Spleen (tissue), 11 donors: ENCODE measurements at regions not wholly inside any gene's neighbourhood (a gene's known extent, or its start where the extent isn't known, plus 50 kb on each side); places are given as distances from the start of the nearest gene placed in this dataset.
A peak's percentile ranks its signal among the peaks of the same experiment; 100 is the strongest.

Experiments
- DNase-seq: peaks from one replicate; pipeline ENCODE4 v3.0.0-alpha.2; 2020
- H3K27ac ChIP-seq, 8 donors: fragments of 200-600 bp; sonication (generic) in 7 of 8; 1 replicate in 4 of 8; 2 replicates in 4 of 8; pipeline versions ENCODE4 v1.5.0 to v1.8.0; 2016 to 2021; ENCODE audit warnings: inconsistent platforms in 4 of 8, mild to moderate bottlenecking in 4 of 8, moderate library complexity in 1 of 8
- H3K27me3 ChIP-seq, 7 donors: fragments of 200-600 bp; sonication (generic) in 6 of 7; replicated peaks in 1 of 7; 1 replicate in 4 of 7; 2 replicates in 3 of 7; pipeline versions ENCODE4 v1.5.0 to v1.8.0; 2016 to 2021; ENCODE audit warnings: inconsistent platforms in 3 of 7, mild to moderate bottlenecking in 1 of 7
- H3K36me3 ChIP-seq, 6 donors: fragments of 200-600 bp; sonication (generic) in 5 of 6; 1 replicate in 4 of 6; 2 replicates in 2 of 6; pipeline versions ENCODE4 v1.5.0 to v1.8.0; 2016 to 2021; ENCODE audit warnings: inconsistent platforms in 2 of 6
- H3K4me1 ChIP-seq, 6 donors: fragments of 200-600 bp; sonication (generic) in 5 of 6; 1 replicate in 3 of 6; 2 replicates in 3 of 6; pipeline versions ENCODE4 v1.5.0 to v1.8.0; 2016 to 2021; ENCODE audit warnings: inconsistent platforms in 3 of 6
- H3K4me3 ChIP-seq, 8 donors: fragments of 200-600 bp; sonication (generic) in 7 of 8; 1 replicate in 4 of 8; 2 replicates in 4 of 8; pipeline versions ENCODE4 v1.5.0 to v1.8.0; 2016 to 2021; ENCODE audit warnings: inconsistent platforms in 4 of 8, mild to moderate bottlenecking in 4 of 8, moderate library complexity in 2 of 8
- H3K9me3 ChIP-seq, 8 donors: fragments of 200-600 bp; sonication (generic) in 7 of 8; 1 replicate in 4 of 8; 2 replicates in 4 of 8; pipeline versions ENCODE4 v1.5.0 to v1.8.0; 2016 to 2021; ENCODE audit warnings: inconsistent platforms in 4 of 8
- POLR2A ChIP-seq, 3 donors: fragments of 450-650 bp; IDR thresholded peaks; one replicate each; pipeline ENCODE4 v1.5.1; 2017; ENCODE audit warnings: antibody characterized with exemption in 3 of 3, mild to moderate bottlenecking in 1 of 3
- POLR2AphosphoS5 ChIP-seq, 3 donors: sonication (generic); formaldehyde crosslinking; IDR thresholded peaks; one replicate each; pipeline ENCODE4 v1.5.1; 2017; ENCODE audit warnings: antibody characterized with exemption in 3 of 3
- WGBS, 5 donors: extraction: QIAGEN DNeasy Blood & Tissue Kit in 3 of 5; methylation state at CpG; one replicate each; pipeline versions ENCODE4 v1.1.5 to v1.1.7; 2013 to 2018; 5-methylcytosine and 5-hydroxymethylcytosine counted together
- intact Hi-C: fragments of 100-400 bp; cut with DNase I; formaldehyde crosslinking; loops from one replicate; pipeline ENCODE4 v1.15.0; 2023; ENCODE audit warnings: low total_unique reads
- TF ChIP-seq, protein P1 (sequence below), 11 experiments: fragments of 200-600 bp in 7 of 11; fragments of 450-650 bp in 4 of 11; sonication (generic) in 4 of 11; IDR thresholded peaks in 8 of 11; conservative IDR thresholded peaks in 3 of 11; 1 replicate in 7 of 11; 2 replicates in 4 of 11; pipeline versions ENCODE4 v1.4.0 to v1.8.0; 2016 to 2021; ENCODE audit warnings: antibody characterized with exemption in 11 of 11, inconsistent platforms in 4 of 11, mild to moderate bottlenecking in 1 of 11
- donor health status: healthy with polysubstance abuse.
- donor health status: DM: no; HTN: no; CAD: no; lungs with moderate emphysema.
- donor health status: DM: no; HTN: no; CAD: no.
- donor health status: Bipolar disorder and iron deficiency.
- donor health status: healthy.
- donor health status: DM: no; HTN: no; CAD: no.
- donor health status: DM: yes; HTN: yes; CAD: no.

DNA sequence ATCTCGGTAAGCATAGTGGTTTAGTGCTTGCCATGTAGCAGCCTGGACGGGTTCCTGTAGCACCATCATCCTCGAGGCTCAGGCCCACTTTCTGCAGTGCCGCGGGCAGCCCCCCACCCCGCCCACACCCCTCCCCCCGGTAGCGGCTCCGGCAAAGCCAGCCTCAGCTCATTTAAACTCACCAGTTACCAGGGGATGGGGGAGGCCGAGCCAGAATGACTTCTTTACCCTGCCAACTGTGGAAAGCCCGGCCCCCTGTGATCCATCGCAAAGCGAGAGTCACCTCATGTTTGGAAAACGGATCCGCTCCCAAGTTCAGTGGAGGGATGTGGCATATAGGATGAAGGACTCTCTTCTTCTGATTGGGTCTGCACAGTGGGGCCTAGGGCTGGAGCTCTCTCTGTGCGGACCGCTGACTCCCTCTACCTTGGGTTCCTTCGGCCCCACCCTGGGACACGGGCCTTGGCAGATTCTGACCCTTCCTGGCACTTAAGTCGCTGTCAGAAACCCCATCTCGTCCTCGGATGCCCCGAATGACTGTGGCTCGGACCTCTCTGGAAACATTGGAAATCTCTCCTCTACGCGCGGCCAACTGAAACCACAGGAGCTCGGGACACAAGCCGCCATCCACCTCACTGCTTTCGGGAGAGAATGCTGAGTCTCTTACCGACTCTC is 337.8 kb upstream of the DEFB115 start:
- Histone ChIP-seq H3K4me1 (no peaks in the 10 kb centered on the region), H3K36me3 (no peaks in the 10 kb centered on the region), H3K27ac (no peak overlapping the region), H3K9me3 (peaks cover 0 to 58% (median 33%) of the 10 kb centered on the region in 8 donors), H3K27me3 (peaks cover 0 to 13% (median 0%) of the 10 kb centered on the region in 7 donors), H3K4me3 (no peak overlapping the region)
- no peak for TF ChIP-seq POLR2A (IDR thresholded peaks at IDR 0.05)
- TF ChIP-seq, protein P1, sequence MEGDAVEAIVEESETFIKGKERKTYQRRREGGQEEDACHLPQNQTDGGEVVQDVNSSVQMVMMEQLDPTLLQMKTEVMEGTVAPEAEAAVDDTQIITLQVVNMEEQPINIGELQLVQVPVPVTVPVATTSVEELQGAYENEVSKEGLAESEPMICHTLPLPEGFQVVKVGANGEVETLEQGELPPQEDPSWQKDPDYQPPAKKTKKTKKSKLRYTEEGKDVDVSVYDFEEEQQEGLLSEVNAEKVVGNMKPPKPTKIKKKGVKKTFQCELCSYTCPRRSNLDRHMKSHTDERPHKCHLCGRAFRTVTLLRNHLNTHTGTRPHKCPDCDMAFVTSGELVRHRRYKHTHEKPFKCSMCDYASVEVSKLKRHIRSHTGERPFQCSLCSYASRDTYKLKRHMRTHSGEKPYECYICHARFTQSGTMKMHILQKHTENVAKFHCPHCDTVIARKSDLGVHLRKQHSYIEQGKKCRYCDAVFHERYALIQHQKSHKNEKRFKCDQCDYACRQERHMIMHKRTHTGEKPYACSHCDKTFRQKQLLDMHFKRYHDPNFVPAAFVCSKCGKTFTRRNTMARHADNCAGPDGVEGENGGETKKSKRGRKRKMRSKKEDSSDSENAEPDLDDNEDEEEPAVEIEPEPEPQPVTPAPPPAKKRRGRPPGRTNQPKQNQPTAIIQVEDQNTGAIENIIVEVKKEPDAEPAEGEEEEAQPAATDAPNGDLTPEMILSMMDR (IDR thresholded peaks at IDR 0.05 in 8 of 11, conservative IDR thresholded peaks at IDR 0.05 in 3 of 11): no peak
- no peak for TF ChIP-seq POLR2AphosphoS5 (IDR thresholded peaks at IDR 0.05)
- 86 to 92% (median 90%) methylated on average over 25 to 31 of the region's 31 CpGs for WGBS, 5 donors
- peak; percentile 17 for DNase-seq
- intact Hi-C loops: no loop called here

DNA sequence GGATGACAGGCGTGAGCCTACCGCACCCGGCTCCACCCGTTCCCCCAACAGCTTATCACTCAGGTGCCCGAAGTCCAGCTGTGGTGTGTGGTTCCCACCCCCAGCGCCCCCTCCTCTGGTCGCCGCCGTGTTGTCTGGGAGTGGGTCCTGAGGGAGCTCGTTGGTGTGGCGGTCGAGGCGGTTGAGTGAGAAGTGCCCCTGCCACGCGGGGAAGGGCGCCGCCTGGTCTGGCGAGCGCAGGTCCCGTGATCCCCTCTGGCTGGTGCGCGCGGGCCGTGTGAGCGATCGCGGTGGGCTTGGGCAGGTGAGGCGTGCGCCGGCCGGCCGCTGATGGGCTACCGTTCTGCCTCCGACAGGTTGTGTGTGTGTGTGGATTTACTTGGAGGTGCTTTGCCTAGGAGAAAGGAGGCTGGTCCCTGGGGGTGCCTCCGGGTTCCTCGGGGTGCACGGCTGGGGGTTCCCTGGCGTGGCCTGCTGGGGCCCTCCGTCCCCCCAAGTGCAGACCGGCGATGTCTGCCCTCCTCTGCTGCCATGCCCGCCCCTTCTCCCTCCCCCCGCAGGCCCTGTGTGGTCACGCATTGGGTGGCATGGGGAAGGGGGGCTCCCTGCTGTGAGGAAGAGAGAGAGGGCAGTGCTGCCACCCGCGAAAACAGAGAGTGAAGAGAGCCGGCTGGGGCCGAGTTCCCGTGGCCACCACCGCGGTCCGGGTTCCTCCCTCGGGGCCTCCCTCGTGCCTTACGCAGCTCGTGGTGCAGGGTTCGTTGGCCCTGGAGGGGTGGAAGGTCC is 336.0 kb upstream of the DEFB115 start:
- TF ChIP-seq POLR2AphosphoS5 (IDR thresholded peaks at IDR 0.05): no peak
- no peak overlapping the region for H3K27ac ChIP-seq
- H3K9me3 ChIP-seq: peaks cover 0 to 73% (median 51%) of the 10 kb centered on the region in 8 donors
- 80 to 89% (median 88%) methylated on average over 53 to 57 of the region's 57 CpGs for WGBS, 5 donors
- H3K4me3 ChIP-seq: no peak overlapping the region
- peaks cover 0 to 13% (median 0%) of the 10 kb centered on the region in 7 donors for H3K27me3 ChIP-seq
- no peaks in the 10 kb centered on the region for H3K36me3 ChIP-seq
- peak; percentile 49 for DNase-seq
- intact Hi-C loops: no loop called here
- H3K4me1 ChIP-seq: no peaks in the 10 kb centered on the region

DNA sequence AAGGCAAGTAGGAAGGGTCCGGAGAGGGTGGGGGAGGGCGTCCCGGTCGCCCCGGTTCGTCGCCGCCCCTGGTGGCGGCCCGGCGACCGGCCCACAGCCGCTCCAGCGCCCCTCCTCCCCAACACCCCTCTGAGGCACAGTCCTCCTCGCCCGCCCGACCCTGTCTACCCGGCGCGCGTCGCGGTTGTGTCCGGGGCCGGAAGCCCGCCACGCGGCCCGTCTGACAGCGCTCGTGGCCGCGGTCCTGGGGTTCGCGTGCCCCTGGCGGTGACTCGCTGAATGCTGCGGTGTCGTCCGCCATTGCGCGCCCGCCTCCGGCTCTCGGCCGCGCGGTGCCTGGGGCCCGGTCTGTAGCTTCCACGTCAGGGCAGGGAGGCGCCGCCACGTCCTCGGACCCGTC is 335.3 kb upstream of the DEFB115 start:
- TF ChIP-seq, protein P1 (IDR thresholded peaks at IDR 0.05 in 8 of 11, conservative IDR thresholded peaks at IDR 0.05 in 3 of 11): no peak
- TF ChIP-seq POLR2A (IDR thresholded peaks at IDR 0.05) (no peak), POLR2AphosphoS5 (IDR thresholded peaks at IDR 0.05) (no peak)
- peak; percentile 57 for DNase-seq
- intact Hi-C loops: no loop called here
- no peaks in the 10 kb centered on the region for H3K4me1 ChIP-seq
- H3K9me3 ChIP-seq: peaks cover 0 to 76% (median 58%) of the 10 kb centered on the region in 8 donors
- no peaks in the 10 kb centered on the region for H3K36me3 ChIP-seq
- 37 to 70% (median 62%) methylated on average over 42 to 55 of the region's 55 CpGs for WGBS, 5 donors
- H3K27ac ChIP-seq: no peak overlapping the region
- H3K4me3 ChIP-seq: no peak overlapping the region
- peaks cover 0 to 13% (median 0%) of the 10 kb centered on the region in 7 donors for H3K27me3 ChIP-seq

DNA sequence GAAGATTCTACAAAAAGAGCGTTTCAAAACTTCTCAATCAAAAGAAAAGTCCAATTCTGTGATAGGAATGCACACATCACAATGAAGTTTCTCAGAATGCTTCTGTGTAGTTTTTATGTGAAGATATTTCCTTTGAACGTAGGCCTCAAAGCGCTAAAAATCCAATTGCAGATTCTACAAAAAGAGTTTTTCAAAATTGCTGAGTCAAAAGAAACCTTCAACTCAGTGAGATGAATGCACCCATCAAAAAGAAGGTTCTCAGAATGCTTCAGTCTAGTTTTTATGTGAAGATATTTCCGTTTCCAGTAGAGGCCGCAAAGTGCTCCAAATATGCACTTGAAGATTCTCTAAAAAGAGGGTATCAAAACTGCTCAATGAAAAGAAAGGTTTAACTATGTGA is 319.7 kb upstream of the DEFB115 start:
- Histone ChIP-seq H3K9me3 (peaks cover 6 to 89% (median 63%) of the 10 kb centered on the region in 8 donors), H3K4me3 (no peak overlapping the region), H3K36me3 (no peaks in the 10 kb centered on the region), H3K4me1 (no peaks in the 10 kb centered on the region), H3K27me3 (no peaks in the 10 kb centered on the region), H3K27ac (no peak overlapping the region)
- intact Hi-C loops: no loop called here
- 66 to 79% (median 72%) methylated on average over 5 of the region's 5 CpGs for WGBS, 5 donors
- TF ChIP-seq POLR2AphosphoS5 (IDR thresholded peaks at IDR 0.05) (no peak), POLR2A (IDR thresholded peaks at IDR 0.05) (no peak)
- TF ChIP-seq, protein P1 (IDR thresholded peaks at IDR 0.05 in 8 of 11, conservative IDR thresholded peaks at IDR 0.05 in 3 of 11): no peak
- no peak for DNase-seq
